ENCODE measurements at regions not wholly inside any gene's neighbourhood (a gene's known extent, or its start where the extent isn't known, plus 50 kb on each side); places are given as distances from the start of the nearest gene placed in this dataset.

DNA sequence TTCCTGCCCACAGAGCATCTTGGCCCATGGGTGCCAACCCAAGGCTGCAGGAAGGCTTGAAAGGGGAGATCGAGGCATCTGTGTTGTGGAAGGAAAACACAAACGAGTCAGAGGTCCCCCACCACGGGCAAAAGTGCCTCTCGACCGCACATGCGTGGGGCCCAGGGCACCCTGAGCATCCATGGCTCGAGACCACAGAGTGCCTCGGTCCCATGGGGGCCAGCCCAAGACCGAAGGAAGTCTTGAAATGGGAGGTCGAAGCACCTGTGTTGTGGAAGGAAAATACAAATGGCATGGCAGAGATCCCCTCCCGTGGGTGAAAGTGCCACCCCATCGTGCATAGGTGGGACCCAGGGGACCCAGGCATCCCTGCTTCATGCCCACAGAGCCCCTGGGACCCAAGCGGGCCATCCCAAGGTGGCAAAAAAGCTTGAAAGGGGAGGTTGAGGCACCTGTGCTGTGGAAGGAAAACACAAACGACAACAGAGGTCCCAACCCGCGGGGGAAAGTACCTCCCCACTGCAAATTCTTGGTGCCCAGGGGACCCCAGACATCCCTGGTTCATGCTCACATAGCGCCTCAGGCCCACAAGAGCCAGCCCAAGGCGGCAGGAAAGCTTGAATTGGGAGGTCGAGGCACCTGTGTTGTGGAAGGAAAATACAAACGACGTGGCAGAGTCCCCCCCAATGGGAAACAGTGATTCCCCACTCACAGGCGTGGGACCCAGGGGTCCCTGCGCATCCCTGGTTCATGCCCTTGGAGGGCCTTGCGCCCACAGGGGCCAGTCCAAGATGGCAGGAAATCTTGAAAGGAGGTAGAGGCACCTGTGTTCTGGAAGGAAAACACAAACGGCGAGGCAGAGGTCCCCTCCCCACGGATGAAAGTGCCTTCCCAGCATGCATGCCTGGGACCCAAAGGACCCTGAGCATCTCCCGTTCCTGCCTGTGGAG lies 373.0 kb downstream of the ALG10 start:
- TF ChIP-seq YY1 (IDR thresholded peaks at IDR 0.05; ENCODE audit: insufficient read depth, insufficient read length) (no peak), SUZ12 (IDR thresholded peaks at IDR 0.05; ENCODE audit: extremely low read depth, insufficient read depth, insufficient read length) (no peak)
